DMS 273 (cell line): ENCODE measurements at regions not wholly inside any gene's neighbourhood (a gene's known extent, or its start where the extent isn't known, plus 50 kb on each side); places are given as distances from the start of the nearest gene placed in this dataset.
"Not testable (repeated sequence)": the region's sequence is repeated elsewhere in the genome, so short reads cannot be mapped to it uniquely, and the experiment has no call there.

Experiments
- DNase-seq: peaks from one replicate; lab custom pipeline; 2025; ENCODE audit not compliant: unreplicated experiment; lab: John Stamatoyannopoulos, UW

- DNase-seq: no peak
Measured at GRCh38 chr7:50856231-50856630, 73.5 kb upstream of the GRB10 start.

GRCh38 chr7:50855526-50855925, 72.8 kb upstream of the GRB10 start:
- no peak for DNase-seq

- DNase-seq: no peak
Measured at GRCh38 chr7:50854831-50855230, 72.1 kb upstream of the GRB10 start.

- no peak for DNase-seq
Measured at GRCh38 chr7:50854247-50854646, 71.6 kb upstream of the GRB10 start.

- no peak for DNase-seq
Measured at GRCh38 chr7:50853311-50853710, 70.6 kb upstream of the GRB10 start.

GRCh38 chr7:50852901-50853300, 70.2 kb upstream of the GRB10 start:
- no peak for DNase-seq

GRCh38 chr7:50851891-50852290, 69.2 kb upstream of the GRB10 start:
- peak; percentile 26 for DNase-seq

- DNase-seq: peak; percentile 33
Measured at GRCh38 chr7:50851451-50851850, 68.8 kb upstream of the GRB10 start.

GRCh38 chr7:50849991-50850390, 67.3 kb upstream of the GRB10 start:
- no peak for DNase-seq

GRCh38 chr7:50848203-50848602, 65.5 kb upstream of the GRB10 start:
- no peak for DNase-seq

GRCh38 chr7:50844861-50845260, 62.2 kb upstream of the GRB10 start:
- not testable (repeated sequence) for DNase-seq

- no peak for DNase-seq
Measured at GRCh38 chr7:50842041-50842440, 59.3 kb upstream of the GRB10 start.

- no peak for DNase-seq
Measured at GRCh38 chr7:50838675-50839377, 56.1 kb upstream of the GRB10 start.

GRCh38 chr7:50837965-50838364, 55.3 kb upstream of the GRB10 start:
- no peak for DNase-seq

GRCh38 chr7:50836646-50837045, 54.0 kb upstream of the GRB10 start:
- DNase-seq: peak; percentile 25

- DNase-seq: no peak
Measured at GRCh38 chr7:50835156-50835555, 52.5 kb upstream of the GRB10 start.

GRCh38 chr7:50834679-50835078, 52.0 kb upstream of the GRB10 start:
- peak; percentile 47 for DNase-seq

- no peak for DNase-seq
Measured at GRCh38 chr7:50834031-50834535, 51.4 kb upstream of the GRB10 start.

GRCh38 chr7:50832744-50833143, 50.0 kb upstream of the GRB10 start:
- no peak for DNase-seq
